HFFc6 (cell line): ENCODE measurements at regions not wholly inside any gene's neighbourhood (a gene's known extent, or its start where the extent isn't known, plus 50 kb on each side); places are given as distances from the start of the nearest gene placed in this dataset.

ENCODE experiments used
- DNase-seq: peaks from one replicate; pipeline ENCODE4 v3.0.0-alpha.2; 2018
- H3K27ac Mint-ChIP-seq: 2 replicates; pipeline ENCODE4 v1.8.0; 2020; ENCODE audit warnings: mild to moderate bottlenecking, mixed read lengths
- H3K27me3 Mint-ChIP-seq: 2 replicates; pipeline ENCODE4 v1.8.0; 2021; ENCODE audit warnings: mild to moderate bottlenecking, moderate library complexity, mixed read lengths; ENCODE audit not compliant: insufficient read depth
- H3K36me3 Mint-ChIP-seq: 2 replicates; pipeline ENCODE4 v1.8.0; 2021; ENCODE audit warnings: low read depth, mixed read lengths
- H3K4me1 Mint-ChIP-seq: 2 replicates; pipeline ENCODE4 v1.8.0; 2020; ENCODE audit warnings: low read depth, mixed read lengths
- H3K4me3 Mint-ChIP-seq: 2 replicates; pipeline ENCODE4 v1.8.0; 2020; ENCODE audit warnings: mild to moderate bottlenecking, moderate library complexity, mixed read lengths
- H3K9me3 Mint-ChIP-seq: 2 replicates; pipeline ENCODE4 v1.8.0; 2020; ENCODE audit warnings: mild to moderate bottlenecking, mixed read lengths
- CTCF ChIP-seq: fragments of 200-600 bp; sonication (generic); IDR thresholded peaks from 2 replicates; pipeline ENCODE4 v1.5.0; 2021; ENCODE audit warnings: antibody characterized with exemption, mild to moderate bottlenecking

- peaks cover 30% of the 10 kb centered on the region for H3K9me3 Mint-ChIP-seq
- no peaks in the 10 kb centered on the region for H3K4me1 Mint-ChIP-seq
- no peak for DNase-seq
- no peak for TF ChIP-seq CTCF
- H3K27me3 Mint-ChIP-seq = 0 out of 2 replicates have a peak, but pooled peaks cover 2% of the 10 kb centered on the region
- no peaks in the 10 kb centered on the region; the same call in 1 of the 2 replicates for H3K36me3 Mint-ChIP-seq
- H3K4me3 Mint-ChIP-seq = no peak overlapping the region
- H3K27ac Mint-ChIP-seq = no peak overlapping the region
Observed at GRCh38 chr19:30780456-30780855, 408.3 kb downstream of the ZNF536 start.

DNA sequence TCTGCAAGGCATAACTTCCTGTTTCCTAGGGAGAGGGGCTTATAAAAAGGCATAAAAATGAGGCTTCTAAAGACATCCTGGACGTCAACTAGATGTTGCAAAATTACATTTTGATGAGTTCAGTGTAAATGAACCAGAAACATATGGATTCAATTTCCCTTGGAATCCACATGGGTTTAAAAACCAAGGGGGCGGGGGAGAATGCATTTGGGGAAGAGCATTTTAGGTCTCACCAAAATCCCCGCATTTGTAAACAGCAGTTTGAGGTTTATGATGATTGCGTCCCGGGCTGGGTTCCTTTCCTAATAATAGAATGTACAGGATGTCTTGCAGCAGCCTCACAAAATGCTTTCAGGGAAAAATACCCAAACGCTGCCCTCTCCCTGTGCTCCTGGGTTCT lies 407.8 kb downstream of the ZNF536 start:
- no peak overlapping the region for H3K27ac Mint-ChIP-seq
- H3K36me3 Mint-ChIP-seq = no peaks in the 10 kb centered on the region; the same call in 1 of the 2 replicates
- H3K4me1 Mint-ChIP-seq = no peaks in the 10 kb centered on the region
- H3K9me3 Mint-ChIP-seq = peaks cover 26% of the 10 kb centered on the region
- H3K4me3 Mint-ChIP-seq = no peak overlapping the region
- 0 out of 2 replicates have a peak, but pooled peaks cover 2% of the 10 kb centered on the region for H3K27me3 Mint-ChIP-seq
- no peak for TF ChIP-seq CTCF
- no peak for DNase-seq

GRCh38 chr19:30778961-30779715 lies 407.0 kb downstream of the ZNF536 start:
- Mint-ChIP-seq H3K36me3 (no peaks in the 10 kb centered on the region; the same call in 1 of the 2 replicates), H3K27me3 (0 out of 2 replicates have a peak, but pooled peaks cover 2% of the 10 kb centered on the region), H3K27ac (no peak overlapping the region), H3K4me1 (no peaks in the 10 kb centered on the region), H3K4me3 (no peak overlapping the region), H3K9me3 (peaks cover 23% of the 10 kb centered on the region)
- no peak for DNase-seq
- no peak for TF ChIP-seq CTCF

- no peak overlapping the region for H3K4me3 Mint-ChIP-seq
- H3K4me1 Mint-ChIP-seq = no peaks in the 10 kb centered on the region
- H3K9me3 Mint-ChIP-seq = peaks cover 23% of the 10 kb centered on the region
- no peak for TF ChIP-seq CTCF
- no peaks in the 10 kb centered on the region; the same call in 1 of the 2 replicates for H3K36me3 Mint-ChIP-seq
- no peak for DNase-seq
- H3K27ac Mint-ChIP-seq = no peak overlapping the region
- no peaks in the 10 kb centered on the region for H3K27me3 Mint-ChIP-seq
Observed at GRCh38 chr19:30778061-30778460, 405.9 kb downstream of the ZNF536 start.

DNA sequence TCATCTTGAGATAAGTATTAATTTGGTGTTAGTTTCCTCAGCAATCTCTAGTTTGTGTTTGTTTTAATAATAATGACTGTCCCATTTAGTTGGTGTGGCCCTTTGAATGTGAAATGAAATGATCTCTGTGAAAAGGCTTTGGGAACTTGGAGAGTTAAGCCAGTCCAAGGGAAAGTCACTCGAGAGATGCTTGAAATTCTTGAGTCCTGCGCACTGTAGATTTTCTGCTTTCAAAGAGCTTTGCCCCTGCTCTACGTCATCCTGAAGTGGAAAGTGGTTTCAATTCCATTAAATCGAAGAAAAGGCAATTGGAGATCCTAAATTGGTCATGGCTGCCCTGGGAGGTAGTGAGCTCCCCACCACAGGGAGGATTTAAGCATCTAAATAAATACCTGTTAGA lies 403.8 kb downstream of the ZNF536 start:
- Mint-ChIP-seq H3K27me3 (no peaks in the 10 kb centered on the region), H3K9me3 (peaks cover 19% of the 10 kb centered on the region), H3K4me1 (no peaks in the 10 kb centered on the region), H3K4me3 (no peak overlapping the region), H3K36me3 (no peaks in the 10 kb centered on the region), H3K27ac (no peak overlapping the region)
- DNase-seq = no peak
- no peak for TF ChIP-seq CTCF
